BJ (cell line): ENCODE measurements at regions not wholly inside any gene's neighbourhood (a gene's known extent, or its start where the extent isn't known, plus 50 kb on each side); places are given as distances from the start of the nearest gene placed in this dataset.

Source experiments
- CTCF ChIA-PET: fragments of 350-600 bp; formaldehyde crosslinking; extraction: SDS; loops from one replicate; lab custom pipeline; 2021; ENCODE audit warnings: antibody characterized with exemption, inconsistent platforms; lab: Yijun Ruan, JAX
- POLR2A ChIA-PET: fragments of 300-600 bp; sonication (Branson Sonifier 250); formaldehyde crosslinking; extraction: SDS; loops from one replicate; lab custom pipeline; 2021; ENCODE audit warnings: antibody characterized with exemption; lab: Charles Lee
- DNase-seq: peaks from one replicate; pipeline ENCODE4 v3.0.0-alpha.2; 2011; ENCODE audit warnings: low read depth
- H3K27me3 ChIP-seq: 2 replicates; pipeline ENCODE4 v1.6.0; 2011; ENCODE audit warnings: low read length; ENCODE audit not compliant: control insufficient read depth, insufficient read depth
- H3K36me3 ChIP-seq: 2 replicates; pipeline ENCODE4 v1.5.1; 2011; ENCODE audit warnings: low read length; ENCODE audit not compliant: control insufficient read depth, insufficient read depth
- H3K4me3 ChIP-seq: 2 replicates; pipeline ENCODE4 v1.5.1; 2011; ENCODE audit warnings: low read depth, mild to moderate bottlenecking, control low read depth, low read length
- TF ChIP-seq, protein P1 (sequence below): IDR thresholded peaks from 2 replicates; pipeline ENCODE4 v1.5.1; 2011; ENCODE audit warnings: low read depth, mild to moderate bottlenecking, control low read depth, inconsistent platforms, low read length, moderate library complexity; ENCODE audit not compliant: insufficient read depth

DNA sequence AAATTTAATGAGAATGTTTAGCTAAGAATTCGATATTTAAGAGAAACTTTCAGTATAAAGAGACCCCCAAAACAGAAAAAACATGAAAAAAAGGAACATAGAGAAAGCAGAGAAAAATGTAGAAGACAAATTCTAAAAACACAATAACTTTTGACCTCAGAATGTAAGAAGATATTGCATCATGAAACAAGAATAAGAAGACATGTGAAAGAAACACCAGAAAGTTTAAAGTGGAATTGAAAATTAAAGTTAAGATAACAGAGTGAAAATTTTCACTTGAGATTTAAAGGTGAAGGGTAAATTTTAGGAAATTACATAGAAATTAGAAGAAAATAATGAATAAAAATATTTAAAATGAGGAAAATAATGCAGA lies 78.2 kb upstream of the FAM3C start:
- ChIA-PET CTCF (interaction anchor here (0.6 kb wide), 1 partner anchor 44 kb away, joined by 3 read pairs; no protein-coding TSS in a partner anchor), POLR2A (no interaction called here)
- TF ChIP-seq, protein P1, sequence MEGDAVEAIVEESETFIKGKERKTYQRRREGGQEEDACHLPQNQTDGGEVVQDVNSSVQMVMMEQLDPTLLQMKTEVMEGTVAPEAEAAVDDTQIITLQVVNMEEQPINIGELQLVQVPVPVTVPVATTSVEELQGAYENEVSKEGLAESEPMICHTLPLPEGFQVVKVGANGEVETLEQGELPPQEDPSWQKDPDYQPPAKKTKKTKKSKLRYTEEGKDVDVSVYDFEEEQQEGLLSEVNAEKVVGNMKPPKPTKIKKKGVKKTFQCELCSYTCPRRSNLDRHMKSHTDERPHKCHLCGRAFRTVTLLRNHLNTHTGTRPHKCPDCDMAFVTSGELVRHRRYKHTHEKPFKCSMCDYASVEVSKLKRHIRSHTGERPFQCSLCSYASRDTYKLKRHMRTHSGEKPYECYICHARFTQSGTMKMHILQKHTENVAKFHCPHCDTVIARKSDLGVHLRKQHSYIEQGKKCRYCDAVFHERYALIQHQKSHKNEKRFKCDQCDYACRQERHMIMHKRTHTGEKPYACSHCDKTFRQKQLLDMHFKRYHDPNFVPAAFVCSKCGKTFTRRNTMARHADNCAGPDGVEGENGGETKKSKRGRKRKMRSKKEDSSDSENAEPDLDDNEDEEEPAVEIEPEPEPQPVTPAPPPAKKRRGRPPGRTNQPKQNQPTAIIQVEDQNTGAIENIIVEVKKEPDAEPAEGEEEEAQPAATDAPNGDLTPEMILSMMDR: no peak
- no peak overlapping the region for H3K4me3 ChIP-seq
- no peak for DNase-seq
- H3K36me3 ChIP-seq: no peaks in the 10 kb centered on the region
- H3K27me3 ChIP-seq: no peaks in the 10 kb centered on the region

DNA sequence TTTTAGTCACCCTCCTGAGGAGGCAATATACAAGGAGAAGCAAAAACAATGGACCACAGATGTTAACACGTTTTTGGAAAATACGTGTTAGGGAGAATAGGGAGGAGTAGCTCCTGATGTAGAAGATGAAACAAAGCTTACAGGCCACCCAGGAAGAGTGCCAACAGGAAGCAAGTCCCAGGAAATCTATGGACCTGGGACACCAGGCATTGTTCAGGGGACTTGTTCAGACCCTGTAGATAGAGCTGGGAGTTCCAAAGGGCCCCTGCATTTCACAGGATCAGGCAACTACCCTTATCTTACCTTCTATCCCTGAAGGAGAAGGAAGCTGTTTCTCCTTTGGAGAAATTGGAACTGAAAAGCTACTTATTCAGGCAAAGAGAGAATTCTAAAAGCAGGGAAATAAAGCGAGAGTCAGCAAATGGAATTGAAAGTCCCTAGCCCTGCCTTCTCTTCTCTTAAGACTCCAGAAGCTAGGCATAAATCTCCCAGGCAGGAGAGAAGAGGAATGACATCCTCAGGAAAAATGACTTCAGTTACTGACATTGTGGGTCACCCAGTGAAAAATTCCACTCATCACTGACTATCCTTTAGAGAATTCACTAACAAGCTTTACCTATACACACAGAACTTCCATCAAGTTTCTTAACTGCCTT lies 77.7 kb upstream of the FAM3C start:
- TF ChIP-seq, protein P1: no peak
- CTCF ChIA-PET: interaction anchor here (0.6 to 1.2 kb wide), 3 partner anchors 24 to 77 kb away, joined by 3 to 4 read pairs (median 3); partner anchors contain the start of gene FAM3C
- POLR2A ChIA-PET: no interaction called here
- no peak overlapping the region for H3K4me3 ChIP-seq
- DNase-seq: no peak
- H3K27me3 ChIP-seq: no peaks in the 10 kb centered on the region
- H3K36me3 ChIP-seq: no peaks in the 10 kb centered on the region

DNA sequence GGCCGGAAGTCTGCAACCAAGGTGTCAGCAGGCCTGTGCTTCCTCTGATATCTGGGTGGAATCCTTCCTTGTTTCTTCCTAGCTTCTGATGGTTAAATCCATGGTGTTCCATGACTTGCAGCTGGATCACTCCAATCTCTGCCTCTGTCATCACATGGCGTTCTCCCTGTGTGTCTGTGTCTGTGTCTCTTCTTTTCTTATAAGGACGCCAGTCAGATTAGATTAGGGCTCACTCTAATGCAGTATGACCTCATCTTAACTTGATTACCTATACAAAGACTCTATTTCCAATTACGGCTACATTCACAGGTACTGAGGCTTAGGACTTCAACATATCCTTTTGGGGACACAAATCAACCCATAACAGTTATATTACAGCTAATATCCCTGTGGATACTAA lies 70.3 kb upstream of the FAM3C start:
- no peaks in the 10 kb centered on the region for H3K36me3 ChIP-seq
- H3K27me3 ChIP-seq: no peaks in the 10 kb centered on the region
- CTCF ChIA-PET: interaction anchor here (0.8 to 1.2 kb wide), 2 partner anchors 9 to 28 kb away, joined by 3 to 4 read pairs; no protein-coding TSS in a partner anchor
- POLR2A ChIA-PET: no interaction called here
- TF ChIP-seq, protein P1: no peak
- H3K4me3 ChIP-seq: no peak overlapping the region
- DNase-seq: no peak

DNA sequence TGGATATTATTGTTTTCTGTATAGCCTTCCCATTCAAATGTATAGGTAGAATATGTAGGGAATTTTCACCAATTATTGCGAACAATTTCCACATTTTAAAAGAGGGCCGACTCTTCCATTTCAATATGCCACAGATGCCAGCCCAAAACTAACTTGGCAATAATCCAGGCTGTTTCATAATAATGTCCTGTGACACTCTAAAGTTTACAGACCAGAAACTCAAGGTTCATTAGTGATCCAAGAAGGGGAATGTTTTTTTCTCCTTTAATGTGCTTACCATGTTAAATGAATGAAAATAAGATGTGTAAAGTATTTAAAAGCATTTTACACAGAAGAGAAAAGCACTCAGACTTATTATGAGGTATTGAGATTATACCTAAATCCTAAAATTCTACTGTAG lies 63.0 kb upstream of the FAM3C start:
- Histone ChIP-seq H3K36me3 (no peaks in the 10 kb centered on the region), H3K27me3 (no peaks in the 10 kb centered on the region), H3K4me3 (no peak overlapping the region)
- CTCF ChIA-PET: interaction anchor here (0.9 kb wide), 1 partner anchor 23 kb away, joined by 3 read pairs; no protein-coding TSS in a partner anchor
- no peak for DNase-seq
- TF ChIP-seq, protein P1: no peak
- POLR2A ChIA-PET: no interaction called here

DNA sequence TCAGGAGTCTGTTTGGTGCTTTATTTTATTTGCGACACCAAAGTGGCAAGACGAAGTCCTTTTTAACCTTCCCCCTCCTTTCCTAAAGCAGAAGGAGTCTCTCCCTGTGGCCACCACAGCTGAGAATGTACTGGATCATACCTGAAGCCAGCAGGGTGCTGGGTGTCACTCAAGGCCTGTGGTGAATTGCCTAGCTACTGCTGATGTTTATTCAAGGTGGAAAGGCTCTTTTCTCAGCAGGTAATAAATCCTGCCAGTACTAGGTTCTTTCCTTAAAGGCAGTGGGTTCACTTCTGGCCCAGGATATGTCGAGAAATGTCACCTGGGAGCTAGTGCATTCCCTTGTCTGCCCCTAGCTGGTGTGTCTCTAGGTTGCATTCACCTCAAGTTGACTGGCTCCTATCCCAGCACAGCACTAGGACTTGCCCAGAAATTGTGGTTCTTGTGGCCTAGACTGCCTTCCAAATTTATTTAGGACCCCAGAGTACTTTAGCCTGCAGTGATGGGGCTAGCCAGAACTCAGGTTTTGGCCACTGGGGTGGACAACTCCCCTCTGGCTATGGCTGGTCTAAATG lies 60.8 kb upstream of the FAM3C start:
- Histone ChIP-seq H3K36me3 (no peaks in the 10 kb centered on the region), H3K27me3 (no peaks in the 10 kb centered on the region), H3K4me3 (no peak overlapping the region)
- ChIA-PET CTCF (no interaction called here), POLR2A (no interaction called here)
- DNase-seq: no peak
- TF ChIP-seq, protein P1: no peak
